CD4-positive, CD25-positive, alpha-beta regulatory T cell (primary cell): ENCODE measurements at regions not wholly inside any gene's neighbourhood (a gene's known extent, or its start where the extent isn't known, plus 50 kb on each side); places are given as distances from the start of the nearest gene placed in this dataset.

Experiments
- ATAC-seq, 2 donors: fragments of 150-1000 bp; cut with Tn5 transposase; one replicate each; pipeline ENCODE4 v1.10.0; 2021; ENCODE audit warnings: low read depth in 2 of 2, moderate number of reproducible peaks in 2 of 2, moderate library complexity in 1 of 2
- DNase-seq, 3 donors: peaks; one replicate each; pipeline versions ENCODE4 v3.0.0 to v3.0.0-alpha.2; 2012 to 2022; ENCODE audit warnings: mixed read lengths in 1 of 3
- H3K27ac ChIP-seq: one replicate; pipeline ENCODE4 v1.7.0; 2013; ENCODE audit warnings: mild to moderate bottlenecking, low read length; ENCODE audit not compliant: insufficient read depth, poor library complexity, severe bottlenecking
- H3K27me3 ChIP-seq: one replicate; pipeline ENCODE4 v1.7.0; 2013; ENCODE audit warnings: low read length; ENCODE audit not compliant: control insufficient read depth, insufficient read depth
- H3K36me3 ChIP-seq: one replicate; pipeline ENCODE4 v1.7.0; 2013; ENCODE audit warnings: mild to moderate bottlenecking, low read length, moderate library complexity; ENCODE audit not compliant: control insufficient read depth, insufficient read depth
- H3K4me1 ChIP-seq: 2 replicates; pipeline ENCODE4 v1.7.0; 2013; ENCODE audit warnings: mild to moderate bottlenecking, low read length; ENCODE audit not compliant: insufficient read depth, control insufficient read depth, poor library complexity, severe bottlenecking
- H3K4me3 ChIP-seq: one replicate; pipeline ENCODE4 v1.7.0; 2013; ENCODE audit warnings: low read depth, mild to moderate bottlenecking, low read length, moderate library complexity
- H3K9me3 ChIP-seq, 2 experiments: 1 replicate in 1 of 2; 2 replicates in 1 of 2; pipeline ENCODE4 v1.7.0; 2013; ENCODE audit warnings: low read length in 2 of 2, mild to moderate bottlenecking in 1 of 2, moderate library complexity in 1 of 2; ENCODE audit not compliant: control insufficient read depth in 2 of 2
- H3K27ac Mint-ChIP-seq, 3 donors: one replicate each; pipeline ENCODE4 v1.8.0; 2020 to 2022; ENCODE audit warnings: mild to moderate bottlenecking in 3 of 3, mixed read lengths in 3 of 3, moderate library complexity in 2 of 3
- H3K27me3 Mint-ChIP-seq: one replicate; pipeline ENCODE4 v1.8.0; 2022; ENCODE audit warnings: mild to moderate bottlenecking, mixed read lengths
- H3K36me3 Mint-ChIP-seq: one replicate; pipeline ENCODE4 v1.8.0; 2020; ENCODE audit warnings: mixed read lengths
- H3K4me1 Mint-ChIP-seq, 4 donors: one replicate each; pipeline ENCODE4 v1.8.0; 2020 to 2022; ENCODE audit warnings: mixed read lengths in 4 of 4, mild to moderate bottlenecking in 1 of 4
- H3K4me3 Mint-ChIP-seq, 4 donors: one replicate each; pipeline ENCODE4 v1.8.0; 2020 to 2022; ENCODE audit warnings: mild to moderate bottlenecking in 4 of 4, mixed read lengths in 4 of 4, moderate library complexity in 3 of 4
- H3K9me3 Mint-ChIP-seq, 7 donors: one replicate each; pipeline ENCODE4 v1.8.0; 2020 to 2022; ENCODE audit warnings: mixed read lengths in 7 of 7, mild to moderate bottlenecking in 3 of 7, moderate library complexity in 2 of 7

DNA sequence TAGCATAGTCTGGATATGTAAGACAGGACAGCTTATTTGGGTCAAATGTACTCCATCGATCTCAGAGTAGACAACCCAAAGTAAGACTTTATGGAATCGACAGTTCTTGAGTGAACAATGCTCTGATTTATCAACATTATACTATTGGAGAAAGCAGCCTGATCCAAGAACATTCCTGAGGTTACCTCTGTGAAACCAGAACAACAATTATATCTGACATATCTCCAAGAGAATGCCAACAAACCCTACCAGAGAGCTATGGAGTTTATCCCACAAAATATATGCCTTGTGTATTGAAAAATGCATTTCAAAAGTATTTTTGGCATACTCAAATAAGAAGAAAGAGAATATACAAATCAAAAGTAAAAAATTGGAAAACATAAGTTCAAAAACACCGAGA, 1985.9 kb downstream of the EFNA5 start:
- ATAC-seq, result no peak

GRCh38 chr5:105680858-105681475, 1989.8 kb downstream of the EFNA5 start:
- DNase-seq, result no peak
- Mint-ChIP-seq H3K9me3 (peaks cover 0 to 24% (median 3%) of the 10 kb centered on the region in 7 donors), H3K4me3 (no peak overlapping the region), H3K36me3 (no peaks in the 10 kb centered on the region), H3K27me3 (no peaks in the 10 kb centered on the region), H3K4me1 (no peaks in the 10 kb centered on the region), H3K27ac (no peak overlapping the region)
- Histone ChIP-seq H3K27ac (no peak overlapping the region), H3K4me1 (no peaks in the 10 kb centered on the region), H3K27me3 (no peaks in the 10 kb centered on the region), H3K36me3 (no peaks in the 10 kb centered on the region), H3K4me3 (no peak overlapping the region), H3K9me3 (no peaks in the 10 kb centered on the region)
- ATAC-seq, result no peak

More for the DNA sequence above, 1985.9 kb downstream of the EFNA5 start:
- H3K27ac Mint-ChIP-seq, result no peak overlapping the region
- no peak overlapping the region for H3K4me3 Mint-ChIP-seq
- no peaks in the 10 kb centered on the region for H3K9me3 ChIP-seq
- H3K4me3 ChIP-seq, result no peak overlapping the region
- no peaks in the 10 kb centered on the region for H3K4me1 Mint-ChIP-seq
- H3K9me3 Mint-ChIP-seq, result peaks cover 0 to 20% (median 4%) of the 10 kb centered on the region in 7 donors
- no peak overlapping the region for H3K27ac ChIP-seq
- DNase-seq, result no peak
- no peaks in the 10 kb centered on the region for H3K27me3 Mint-ChIP-seq
- no peaks in the 10 kb centered on the region for H3K27me3 ChIP-seq
- H3K36me3 ChIP-seq, result no peaks in the 10 kb centered on the region
- H3K36me3 Mint-ChIP-seq, result no peaks in the 10 kb centered on the region
- no peaks in the 10 kb centered on the region for H3K4me1 ChIP-seq

GRCh38 chr5:105677291-105677690, 1993.4 kb downstream of the EFNA5 start:
- no peak overlapping the region for H3K27ac ChIP-seq
- H3K36me3 ChIP-seq, result no peaks in the 10 kb centered on the region
- Mint-ChIP-seq H3K9me3 (peaks cover 0 to 25% (median 3%) of the 10 kb centered on the region in 7 donors), H3K27ac (no peak overlapping the region), H3K4me1 (no peaks in the 10 kb centered on the region), H3K27me3 (no peaks in the 10 kb centered on the region), H3K4me3 (no peak overlapping the region), H3K36me3 (no peaks in the 10 kb centered on the region)
- H3K27me3 ChIP-seq, result no peaks in the 10 kb centered on the region
- H3K4me1 ChIP-seq, result no peaks in the 10 kb centered on the region
- DNase-seq (no peak), ATAC-seq (no peak)
- no peaks in the 10 kb centered on the region for H3K9me3 ChIP-seq
- H3K4me3 ChIP-seq, result no peak overlapping the region

DNA sequence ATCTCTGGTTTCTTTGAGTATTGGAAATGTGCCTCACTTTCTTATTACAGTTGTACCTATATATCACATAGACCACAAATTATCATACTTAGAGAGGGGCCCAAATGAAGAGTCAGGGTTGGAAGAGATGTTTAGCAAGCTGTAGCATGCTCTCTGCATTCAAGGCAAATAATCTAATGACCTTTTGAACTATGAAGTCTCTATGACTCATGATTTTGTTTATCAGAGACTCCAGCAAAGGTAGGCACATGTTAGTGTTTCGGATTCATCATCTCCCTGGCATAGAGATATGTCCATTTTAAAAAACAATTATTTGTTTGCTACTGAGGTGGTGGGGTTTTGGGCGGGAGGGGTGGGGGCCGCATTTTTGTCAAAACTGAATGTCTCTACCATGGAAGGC, 2000.1 kb downstream of the EFNA5 start:
- DNase-seq (no peak), ATAC-seq (no peak)
- Histone ChIP-seq H3K9me3 (no peaks in the 10 kb centered on the region), H3K4me1 (no peaks in the 10 kb centered on the region), H3K27ac (no peak overlapping the region), H3K36me3 (no peaks in the 10 kb centered on the region), H3K4me3 (no peak overlapping the region), H3K27me3 (no peaks in the 10 kb centered on the region)
- Mint-ChIP-seq H3K36me3 (no peaks in the 10 kb centered on the region), H3K4me1 (peaks cover 0 to 6% (median 0%) of the 10 kb centered on the region in 4 donors), H3K4me3 (no peak overlapping the region), H3K9me3 (peaks cover 5 to 38% (median 10%) of the 10 kb centered on the region in 7 donors), H3K27me3 (no peaks in the 10 kb centered on the region), H3K27ac (no peak overlapping the region)

DNA sequence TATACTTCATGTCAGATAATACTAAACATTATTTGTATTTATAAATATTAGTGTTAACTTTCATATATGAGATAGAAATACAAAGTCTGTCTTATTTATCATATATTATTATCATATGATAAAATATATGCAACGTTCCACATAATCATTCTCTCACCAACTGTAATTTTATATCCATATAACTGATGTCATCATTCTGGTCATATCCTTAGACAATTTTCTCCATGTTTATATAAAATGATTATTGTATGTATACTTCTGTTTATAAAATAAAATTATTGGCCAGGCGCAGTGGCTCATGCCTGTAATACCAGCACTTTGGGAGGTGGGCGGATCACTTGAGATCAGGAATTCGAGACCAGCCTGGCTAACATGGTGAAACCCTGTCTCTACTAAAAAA, 2007.1 kb downstream of the EFNA5 start:
- Mint-ChIP-seq H3K27me3 (no peaks in the 10 kb centered on the region), H3K4me3 (no peak overlapping the region), H3K4me1 (peaks cover 0 to 6% (median 0%) of the 10 kb centered on the region in 4 donors), H3K36me3 (no peaks in the 10 kb centered on the region), H3K9me3 (peaks cover 0 to 32% (median 4%) of the 10 kb centered on the region in 7 donors), H3K27ac (no peak overlapping the region)
- H3K27ac ChIP-seq, result no peak overlapping the region
- no peaks in the 10 kb centered on the region for H3K27me3 ChIP-seq
- no peaks in the 10 kb centered on the region for H3K36me3 ChIP-seq
- DNase-seq, result no peak
- H3K4me1 ChIP-seq, result no peaks in the 10 kb centered on the region
- H3K9me3 ChIP-seq, result no peaks in the 10 kb centered on the region
- ATAC-seq, result no peak
- no peak overlapping the region for H3K4me3 ChIP-seq

DNA sequence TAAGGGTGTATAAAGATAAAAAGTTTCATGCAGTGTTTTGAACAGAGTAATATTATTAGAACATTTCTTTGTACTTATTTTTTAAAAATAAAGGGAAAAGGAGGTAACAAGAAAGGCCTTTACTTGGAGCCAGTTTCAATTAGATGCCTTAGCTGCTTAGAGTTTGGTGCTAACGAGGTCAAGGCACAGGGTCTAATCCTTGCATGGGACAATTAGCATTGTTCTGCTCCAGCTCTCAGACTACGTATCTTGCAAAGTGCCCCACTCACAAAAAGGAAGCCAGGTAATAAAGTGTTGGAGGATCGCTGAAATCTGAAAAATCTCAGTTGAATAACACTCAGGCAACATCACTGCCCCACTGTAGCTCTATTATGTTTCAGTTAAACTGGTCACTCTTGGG, 2011.3 kb downstream of the EFNA5 start:
- H3K27me3 Mint-ChIP-seq, result no peaks in the 10 kb centered on the region
- Histone ChIP-seq H3K4me3 (no peak overlapping the region), H3K27me3 (no peaks in the 10 kb centered on the region), H3K9me3 (no peaks in the 10 kb centered on the region), H3K36me3 (no peaks in the 10 kb centered on the region), H3K4me1 (no peaks in the 10 kb centered on the region), H3K27ac (no peak overlapping the region)
- no peaks in the 10 kb centered on the region for H3K4me1 Mint-ChIP-seq
- DNase-seq, result no peak
- H3K27ac Mint-ChIP-seq, result no peak overlapping the region
- peaks cover 0 to 2% (median under 1%) of the 10 kb centered on the region in 7 donors for H3K9me3 Mint-ChIP-seq
- H3K36me3 Mint-ChIP-seq, result no peaks in the 10 kb centered on the region
- no peak for ATAC-seq
- no peak overlapping the region for H3K4me3 Mint-ChIP-seq

DNA sequence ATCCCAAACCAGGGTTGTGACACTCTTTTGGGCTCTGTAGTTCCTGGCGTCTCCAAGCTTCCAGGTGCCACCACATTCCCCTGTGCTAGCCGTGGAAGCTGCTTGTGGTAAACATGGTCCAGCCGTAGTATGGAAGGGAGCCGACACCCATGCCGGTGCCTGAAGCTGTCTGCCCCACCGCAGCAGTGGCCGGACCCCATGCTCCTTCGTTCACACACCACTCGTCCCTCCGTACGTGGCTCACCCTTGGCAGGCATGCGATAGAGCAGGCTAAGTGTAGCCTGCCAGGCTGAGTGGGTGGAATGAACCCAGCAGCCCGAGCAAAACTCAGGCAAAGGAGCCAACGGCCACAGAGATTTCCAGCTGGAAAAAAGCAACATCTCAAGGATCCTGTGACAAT, 2030.4 kb downstream of the EFNA5 start:
- Histone ChIP-seq H3K9me3 (peaks cover 1 to 12% of the 10 kb centered on the region in 2 experiments), H3K4me1 (no peaks in the 10 kb centered on the region), H3K27ac (no peak overlapping the region), H3K27me3 (no peaks in the 10 kb centered on the region), H3K4me3 (no peak overlapping the region), H3K36me3 (no peaks in the 10 kb centered on the region)
- Mint-ChIP-seq H3K27me3 (no peaks in the 10 kb centered on the region), H3K27ac (no peak overlapping the region), H3K36me3 (no peaks in the 10 kb centered on the region), H3K4me3 (no peak overlapping the region), H3K4me1 (no peaks in the 10 kb centered on the region), H3K9me3 (peaks cover 3 to 21% (median 8%) of the 10 kb centered on the region in 7 donors)
- no peak for ATAC-seq
- DNase-seq, result no peak

GRCh38 chr5:105639511-105639910, 2031.2 kb downstream of the EFNA5 start:
- H3K27ac Mint-ChIP-seq, result no peak overlapping the region
- no peak for ATAC-seq
- no peaks in the 10 kb centered on the region for H3K36me3 Mint-ChIP-seq
- Histone ChIP-seq H3K36me3 (no peaks in the 10 kb centered on the region), H3K27me3 (no peaks in the 10 kb centered on the region), H3K27ac (no peak overlapping the region), H3K4me3 (no peak overlapping the region), H3K9me3 (peaks cover 0 to 12% of the 10 kb centered on the region in 2 experiments), H3K4me1 (no peaks in the 10 kb centered on the region)
- H3K4me1 Mint-ChIP-seq, result no peaks in the 10 kb centered on the region
- no peaks in the 10 kb centered on the region for H3K27me3 Mint-ChIP-seq
- no peak for DNase-seq
- H3K4me3 Mint-ChIP-seq, result no peak overlapping the region
- peaks cover 1 to 20% (median 8%) of the 10 kb centered on the region in 7 donors for H3K9me3 Mint-ChIP-seq
